GM12878 (cell line): ENCODE measurements at regions not wholly inside any gene's neighbourhood (a gene's known extent, or its start where the extent isn't known, plus 50 kb on each side); places are given as distances from the start of the nearest gene placed in this dataset.

Experiments used
- ATAC-seq: fragments of 200-7000 bp; cut with Tn5 transposase; 3 replicates; pipeline ENCODE4 v1.9.1; 2020; ENCODE audit warnings: mild to moderate bottlenecking, moderate library complexity
- BruUV-seq: library from RNA; stranded (reverse); fragments of 400-500 nt; replicated peaks from 2 replicates; lab custom pipeline; 2021; lab: Mats Ljungman, UMichigan
- CTCF ChIA-PET: fragments of 300-600 bp; sonication (Branson Sonifier 250); formaldehyde crosslinking; extraction: SDS; loops from one replicate; lab custom pipeline; 2021; ENCODE audit warnings: inconsistent platforms; lab: Yijun Ruan, JAX
- POLR2A ChIA-PET: fragments of 350-600 bp; formaldehyde crosslinking; extraction: SDS; loops from one replicate; lab custom pipeline; 2021; ENCODE audit warnings: inconsistent platforms; lab: Charles Lee
- RAD21 ChIA-PET: fragments of 300-600 bp; sonication (Branson Sonifier 250); formaldehyde crosslinking; loops from one replicate; lab custom pipeline; 2023; ENCODE audit warnings: antibody characterized with exemption; ENCODE audit not compliant: unreplicated experiment; lab: Charles Lee
- SMC1A ChIA-PET: fragments of 300-600 bp; sonication (Branson Sonifier 250); formaldehyde crosslinking; loops from one replicate; lab custom pipeline; 2023; ENCODE audit not compliant: unreplicated experiment, uncharacterized antibody; lab: Charles Lee
- DNase-seq: peaks from one replicate; pipeline ENCODE4 v3.0.0-alpha.2; 2011; ENCODE audit warnings: low read depth, low spot score
- FAIRE-seq: peaks from 3 replicates; lab custom pipeline; 2011; peaks lifted over from hg19 to GRCh38; lab: Jason Lieb, UNC
- H2AFZ ChIP-seq: 2 replicates; pipeline ENCODE4 v1.6.0; 2011; ENCODE audit warnings: low read depth, low read length, control low read depth; ENCODE audit not compliant: control insufficient read depth
- H3K27ac ChIP-seq: 2 replicates; pipeline ENCODE4 v1.5.1; 2011; ENCODE audit warnings: control low read depth; ENCODE audit not compliant: control insufficient read depth, insufficient read depth
- H3K27me3 ChIP-seq, 2 experiments: replicated peaks in 1 of 2; 2 replicates each; pipeline versions ENCODE4 v1.6.0 to v1.6.1; 2011; ENCODE audit warnings: low read length in 1 of 2; ENCODE audit not compliant: control insufficient read depth in 2 of 2, insufficient read depth in 2 of 2
- H3K36me3 ChIP-seq, 2 experiments: 2 replicates each; pipeline ENCODE4 v1.5.1; 2011; ENCODE audit warnings: low read length in 1 of 2; ENCODE audit not compliant: control insufficient read depth in 2 of 2, insufficient read depth in 2 of 2
- H3K4me1 ChIP-seq: 2 replicates; pipeline ENCODE4 v1.6.1; 2011; ENCODE audit warnings: mild to moderate bottlenecking, low read length, moderate library complexity, mixed read lengths; ENCODE audit not compliant: control insufficient read depth, insufficient read depth
- H3K4me2 ChIP-seq: 2 replicates; pipeline ENCODE4 v1.6.0; 2011; ENCODE audit warnings: control low read depth; ENCODE audit not compliant: control insufficient read depth, insufficient read depth
- H3K4me3 ChIP-seq: fragments of 200-600 bp; sonication (generic); 2 replicates; pipeline ENCODE4 v1.5.1; 2016
- H3K79me2 ChIP-seq: 2 replicates; pipeline ENCODE4 v1.6.0; 2011; ENCODE audit warnings: low read length; ENCODE audit not compliant: control insufficient read depth, insufficient read depth
- H3K9ac ChIP-seq: 2 replicates; pipeline ENCODE4 v1.8.0; 2011; ENCODE audit warnings: low read length, control low read depth, mixed read lengths; ENCODE audit not compliant: control insufficient read depth, insufficient read depth
- H3K9me3 ChIP-seq: replicated peaks from 3 replicates; pipeline ENCODE4 v1.5.1; 2011; ENCODE audit warnings: mild to moderate bottlenecking, low read length; ENCODE audit not compliant: control insufficient read depth, insufficient read depth
- H4K20me1 ChIP-seq: 2 replicates; pipeline ENCODE4 v1.6.0; 2011; ENCODE audit not compliant: control insufficient read depth, insufficient read depth
- ATF2 ChIP-seq: IDR thresholded peaks from 2 replicates; pipeline ENCODE4 v1.6.1; 2012; ENCODE audit warnings: low read length, inconsistent platforms
- E2F4 ChIP-seq: IDR thresholded peaks from 2 replicates; pipeline ENCODE4 v1.6.1; 2012; ENCODE audit warnings: low read depth, low read length, improper control_type of control experiment
- ESRRA ChIP-seq: IDR thresholded peaks from 2 replicates; pipeline ENCODE4 v1.6.1; 2012; ENCODE audit warnings: mild to moderate bottlenecking, low read length, improper control_type of control experiment
- ETV6 ChIP-seq, 2 experiments: fragments of 450-650 bp in 1 of 2; IDR thresholded peaks in 1 of 2; conservative IDR thresholded peaks in 1 of 2; 2 replicates each; pipeline ENCODE4 v1.6.1; 2014; ENCODE audit warnings: antibody characterized with exemption in 1 of 2, borderline replicate concordance in 1 of 2, low read depth in 1 of 2, mild to moderate bottlenecking in 1 of 2, moderate library complexity in 1 of 2
- FOS ChIP-seq: IDR thresholded peaks from 3 replicates; pipeline ENCODE4 v1.6.1; 2011; ENCODE audit warnings: borderline replicate concordance; ENCODE audit not compliant: insufficient read length; ENCODE audit errors: extremely low read depth
- HSF1 ChIP-seq: fragments of 150-350 bp; IDR thresholded peaks from 2 replicates; pipeline ENCODE4 v1.6.1; 2014; ENCODE audit warnings: mild to moderate bottlenecking, low read depth, low read length
- JUNB ChIP-seq: IDR thresholded peaks from 2 replicates; pipeline ENCODE4 v1.6.1; 2016; ENCODE audit warnings: antibody characterized with exemption, mild to moderate bottlenecking
- MTA2 ChIP-seq: fragments of 450-650 bp; IDR thresholded peaks from 2 replicates; pipeline ENCODE4 v1.6.1; 2016; ENCODE audit warnings: low read depth, mild to moderate bottlenecking, moderate library complexity
- RAD51 ChIP-seq: fragments of 450-650 bp; IDR thresholded peaks from 2 replicates; pipeline ENCODE4 v1.6.1; 2016; ENCODE audit warnings: moderate library complexity, mild to moderate bottlenecking, inconsistent platforms
- RELB ChIP-seq: fragments of 450-650 bp; IDR thresholded peaks from 2 replicates; pipeline ENCODE4 v1.6.1; 2017; ENCODE audit warnings: low read depth, mild to moderate bottlenecking, moderate library complexity
- SMAD1 ChIP-seq: fragments of 450-650 bp; IDR thresholded peaks from 2 replicates; pipeline ENCODE4 v1.6.1; 2018; ENCODE audit warnings: mild to moderate bottlenecking, low read depth; ENCODE audit not compliant: partially characterized antibody
- SMARCA5 ChIP-seq: fragments of 450-650 bp; IDR thresholded peaks from 2 replicates; pipeline ENCODE4 v1.6.1; 2017; ENCODE audit warnings: mild to moderate bottlenecking
- TBL1XR1 ChIP-seq: IDR thresholded peaks from 2 replicates; pipeline ENCODE4 v1.6.1; 2012; ENCODE audit warnings: low read depth, low read length, improper control_type of control experiment
- TCF12 ChIP-seq: IDR thresholded peaks from 2 replicates; pipeline ENCODE4 v1.6.1; 2011; ENCODE audit warnings: low read depth, mild to moderate bottlenecking, low read length
- USF2 ChIP-seq: IDR thresholded peaks from 2 replicates; pipeline ENCODE4 v1.6.1; 2011; ENCODE audit warnings: low read depth, low read length, improper control_type of control experiment, borderline replicate concordance
- ZBTB33 ChIP-seq: fragments of 450-650 bp; IDR thresholded peaks from 2 replicates; pipeline ENCODE4 v1.6.1; 2017; ENCODE audit warnings: mild to moderate bottlenecking
- ZNF622 ChIP-seq: fragments of 450-650 bp; IDR thresholded peaks from 2 replicates; pipeline ENCODE4 v1.6.1; 2017; ENCODE audit warnings: mild to moderate bottlenecking, inconsistent platforms
- WGBS: methylation state at CpG from one replicate; pipeline ENCODE4 v1.1.6; 2016; ENCODE audit warnings: low lambda C conversion rate; ENCODE audit not compliant: insufficient replicate concordance, insufficient coverage; ENCODE audit errors: missing lambda C conversion rate; 5-methylcytosine and 5-hydroxymethylcytosine counted together
- in situ Hi-C: fragments of 300-500 bp; cut with MboI; formaldehyde crosslinking; loops from 9 replicates; pipeline ENCODE4 v1.14.3; 2018; ENCODE audit warnings: mixed read lengths
- intact Hi-C: fragments of 100-400 bp; cut with micrococcal nuclease; formaldehyde crosslinking; loops from one replicate; pipeline ENCODE4 v1.14.2; 2022; ENCODE audit not compliant: unreplicated experiment

GRCh38 chr2:15764683-15765011 is 173.0 kb downstream of the DDX1 start:
- intact Hi-C loops = no loop called here
- CTCF ChIA-PET = no interaction called here
- Histone ChIP-seq H3K27me3 (peaks cover 1 to 4% of the 10 kb centered on the region in 2 experiments; a peak in 1 of 4 replicates), H3K79me2 (no peaks in the 10 kb centered on the region), H3K4me3 (no peak overlapping the region), H3K36me3 (no peaks in the 10 kb centered on the region), H3K4me1 (no peaks in the 10 kb centered on the region), H3K9ac (no peak overlapping the region), H3K27ac (no peak overlapping the region), H2AFZ (no peak overlapping the region), H3K4me2 (no peak overlapping the region), H4K20me1 (no peaks in the 10 kb centered on the region), H3K9me3 (no peaks in the 10 kb centered on the region)
- RAD21 ChIA-PET = no interaction called here
- FAIRE-seq (no peak), DNase-seq (no peak), ATAC-seq (no peak)
- in situ Hi-C loops = no loop called here
- BruUV-seq = no TSS peak
- POLR2A ChIA-PET = no interaction called here
- SMC1A ChIA-PET = no interaction called here
- 20% methylated on average over 4 of the region's 4 CpGs for WGBS
- TF ChIP-seq ZBTB33 (no peak), USF2 (no peak), ATF2 (no peak), ESRRA (no peak), RELB (no peak), TCF12 (no peak), SMARCA5 (no peak), RAD51 (no peak), ZNF622 (no peak), E2F4 (no peak), JUNB (no peak), MTA2 (no peak), SMAD1 (no peak), HSF1 (no peak), FOS (no peak), TBL1XR1 (no peak), ETV6 (conservative IDR thresholded peaks at IDR 0.05 in 1 of 2, IDR thresholded peaks at IDR 0.05 in 1 of 2; ENCODE audit: borderline replicate concordance in 1 of 2, low read depth in 1 of 2) (no peak)
